Pons (tissue), 1 donor: ENCODE measurements at regions not wholly inside any gene's neighbourhood (a gene's known extent, or its start where the extent isn't known, plus 50 kb on each side); places are given as distances from the start of the nearest gene placed in this dataset.
A peak's percentile ranks its signal among the peaks of the same experiment; 100 is the strongest.

Experiments used
- DNase-seq: peaks from one replicate; pipeline ENCODE4 v3.0.0-alpha.2; 2016; ENCODE audit warnings: low spot score

DNA sequence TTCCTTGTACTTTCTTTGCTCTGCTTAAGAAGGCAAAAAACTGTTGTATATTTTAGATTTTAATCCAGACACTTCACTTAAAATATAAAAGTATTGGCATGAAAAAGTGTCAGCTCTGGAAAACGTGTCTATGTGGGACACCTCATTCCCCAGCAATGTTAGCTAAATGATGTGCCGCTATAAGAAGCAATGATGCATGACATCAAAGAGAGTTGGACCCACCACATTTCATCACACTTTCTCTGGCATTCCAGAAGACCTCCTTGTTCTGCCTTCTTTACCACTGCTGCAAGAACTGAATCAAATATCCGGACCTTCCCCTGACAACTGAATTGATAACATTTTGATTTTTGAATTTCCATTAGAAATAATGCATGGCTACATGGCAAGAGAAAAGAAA is 242.4 kb upstream of the TANK start:
- DNase-seq: no peak

DNA sequence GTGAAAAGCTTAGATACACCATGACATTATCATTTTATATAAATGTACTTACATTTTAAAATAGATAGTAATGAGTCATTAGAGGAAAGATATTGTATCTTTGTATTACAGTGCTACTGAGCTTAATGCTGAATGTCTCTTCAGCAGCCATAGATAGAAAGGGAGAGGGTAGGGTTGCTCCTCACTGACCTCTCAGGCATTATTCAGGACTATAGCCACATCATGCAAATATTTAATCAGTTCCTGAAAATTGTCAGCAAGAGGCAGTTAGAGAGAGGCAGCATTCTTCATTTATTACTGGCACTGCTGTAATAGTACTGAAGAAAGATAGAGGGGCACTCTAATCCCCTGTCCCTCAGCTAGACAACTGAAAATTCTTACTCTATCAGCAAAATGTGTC is 242.0 kb upstream of the TANK start:
- no peak for DNase-seq

DNA sequence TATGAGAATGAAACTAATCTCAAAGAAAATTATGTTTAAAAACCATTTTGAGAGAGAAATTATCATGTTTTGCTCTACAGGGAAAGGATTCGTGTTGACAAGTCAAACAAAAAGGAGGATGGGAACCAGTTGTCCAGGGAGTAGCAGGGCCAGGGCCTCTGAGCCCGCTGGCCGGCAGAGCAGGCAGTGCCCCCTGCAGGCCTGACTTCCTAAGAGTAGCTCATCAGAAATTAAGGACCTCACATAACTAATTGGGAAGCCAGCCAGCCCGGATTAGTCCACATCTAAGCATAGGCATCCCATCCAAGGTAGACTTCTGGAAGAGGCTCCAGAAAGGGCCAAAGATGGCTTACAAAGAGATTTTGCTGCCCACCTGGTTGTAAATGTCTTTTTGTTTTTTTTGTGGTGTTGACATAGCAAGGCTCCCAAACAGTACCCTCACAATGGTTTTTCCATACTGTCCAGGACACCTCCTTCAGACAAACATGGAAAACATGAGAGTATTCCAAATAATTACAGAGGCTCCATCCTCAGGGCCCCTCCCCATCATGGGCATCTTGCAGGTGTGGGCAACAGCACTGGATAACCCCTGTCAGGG is 241.2 kb upstream of the TANK start:
- peak; percentile 19 for DNase-seq

DNA sequence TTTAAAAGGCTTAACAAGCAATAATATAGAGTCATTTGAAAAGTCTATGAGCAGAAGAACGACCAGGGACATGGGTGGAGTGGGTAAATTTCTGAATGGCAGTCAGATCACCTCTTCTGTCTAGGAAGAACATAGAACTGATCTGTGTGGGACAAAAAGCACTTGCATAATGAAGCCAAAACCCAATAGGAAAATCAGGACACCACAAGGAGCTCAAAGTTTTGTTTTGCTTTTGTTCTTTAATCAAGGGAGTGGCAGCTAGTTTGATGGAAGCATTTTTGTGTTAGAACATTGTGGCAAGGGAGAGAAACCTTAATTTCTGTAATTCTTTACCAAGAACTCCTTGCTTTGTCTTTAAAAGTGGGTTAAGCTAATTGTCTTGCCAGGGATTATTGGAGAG is 240.2 kb upstream of the TANK start:
- DNase-seq: no peak

DNA sequence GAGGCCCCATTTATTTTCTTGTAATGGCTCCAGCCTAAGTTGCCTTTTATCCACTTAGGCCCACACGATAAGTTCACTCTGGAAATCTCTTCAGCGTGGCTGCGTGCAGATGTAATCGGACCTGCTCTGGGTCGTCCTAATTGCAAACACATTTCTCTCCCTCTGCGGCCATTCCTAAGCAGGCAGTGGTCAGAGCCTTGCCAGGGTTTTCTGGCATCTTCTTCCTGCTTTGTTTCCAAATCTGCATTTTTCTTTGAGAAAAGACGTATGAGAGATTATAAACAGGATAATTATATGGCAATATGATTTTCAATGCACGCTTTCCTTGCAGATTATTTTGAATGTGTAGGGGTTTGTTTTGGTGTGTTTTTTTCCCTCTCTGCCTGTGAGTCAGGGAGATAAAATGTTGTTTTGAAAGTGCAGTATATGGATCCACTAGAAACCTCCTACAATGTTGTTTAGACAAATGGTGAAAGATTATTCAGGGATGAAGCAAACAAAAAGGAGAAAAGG is 239.4 kb upstream of the TANK start:
- no peak for DNase-seq

DNA sequence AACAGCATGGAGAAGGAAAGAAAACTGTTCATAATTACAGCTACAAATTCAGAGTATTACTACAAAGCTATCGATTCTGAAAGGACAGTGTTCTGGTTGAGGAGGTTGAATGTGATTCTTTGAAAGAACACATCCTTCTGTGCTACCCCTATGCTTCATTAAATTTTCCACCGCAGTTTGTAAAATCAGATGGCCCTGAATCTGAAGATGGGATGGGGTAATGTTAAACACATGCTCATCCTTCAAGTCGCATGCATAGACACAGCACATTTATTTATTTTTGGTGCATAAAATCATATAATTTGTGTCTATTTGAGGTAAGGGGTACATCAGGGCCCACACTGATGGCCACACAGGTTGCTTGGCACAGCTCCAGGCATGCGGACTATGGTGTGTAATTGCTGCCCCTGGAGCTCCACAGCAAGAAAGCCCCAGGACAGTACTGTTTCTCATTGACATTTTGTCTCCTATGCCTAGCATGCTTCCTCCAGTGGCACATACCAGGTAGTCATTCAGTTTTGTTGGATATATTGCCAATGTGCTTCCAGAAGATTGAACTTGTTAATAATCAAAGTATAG is 238.8 kb upstream of the TANK start:
- DNase-seq: no peak

DNA sequence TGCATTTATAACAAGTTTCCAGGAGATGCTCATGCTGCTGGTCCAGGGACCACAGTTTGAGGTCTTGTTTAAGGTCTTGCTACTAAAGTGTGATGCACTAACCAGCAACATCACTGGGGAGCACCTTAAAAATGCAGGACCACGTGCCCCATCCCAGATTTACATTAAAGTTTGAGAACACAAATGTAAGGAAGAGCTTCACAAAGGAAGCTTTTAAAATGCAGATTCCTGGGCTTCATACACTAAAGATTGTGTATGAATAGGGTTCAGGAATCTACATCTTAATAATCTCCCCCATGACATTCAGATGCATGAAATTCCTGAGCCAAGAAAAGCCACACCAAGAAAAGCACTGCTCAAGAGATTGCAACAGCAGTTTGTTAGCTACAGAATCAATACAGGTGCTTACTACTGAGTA is 235.3 kb upstream of the TANK start:
- DNase-seq: no peak

DNA sequence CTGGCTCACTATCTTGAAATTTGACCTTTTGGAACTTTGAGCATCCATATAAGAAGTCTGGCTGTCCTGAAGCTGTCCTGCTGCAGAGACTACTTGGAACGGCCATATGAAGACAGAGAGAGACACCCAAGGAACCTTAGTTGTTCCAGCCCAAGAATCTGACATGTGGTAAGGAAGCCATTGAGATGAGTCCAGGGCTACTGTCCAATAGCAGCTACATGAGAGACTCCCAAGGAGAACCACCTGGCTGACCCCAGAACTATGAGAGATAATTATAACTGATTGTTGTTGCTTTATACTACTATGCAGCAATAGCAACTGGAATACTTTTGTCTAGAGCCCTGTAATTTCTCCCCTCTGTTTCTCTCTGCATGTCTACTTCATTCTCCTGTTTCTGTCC is 234.3 kb upstream of the TANK start:
- DNase-seq: no peak

DNA sequence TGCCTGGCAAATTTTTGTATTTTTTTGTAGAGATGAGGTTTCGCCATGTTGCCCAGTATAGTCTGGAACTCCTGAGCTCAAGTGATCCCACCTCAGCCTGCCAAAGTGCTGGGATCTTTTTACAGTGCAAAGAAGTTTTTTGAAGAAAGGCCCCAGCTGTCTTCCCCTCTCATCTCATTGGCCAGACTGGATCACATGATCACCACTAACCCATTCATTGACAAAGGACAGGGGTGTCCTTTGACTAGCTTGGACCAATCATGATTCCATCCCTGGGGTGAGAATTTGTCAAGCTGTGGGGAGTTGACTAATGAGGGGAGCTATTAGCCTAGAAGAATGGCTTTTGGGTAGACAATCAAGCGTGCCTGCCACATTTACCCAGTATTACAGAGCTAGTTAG is 232.9 kb upstream of the TANK start:
- no peak for DNase-seq

DNA sequence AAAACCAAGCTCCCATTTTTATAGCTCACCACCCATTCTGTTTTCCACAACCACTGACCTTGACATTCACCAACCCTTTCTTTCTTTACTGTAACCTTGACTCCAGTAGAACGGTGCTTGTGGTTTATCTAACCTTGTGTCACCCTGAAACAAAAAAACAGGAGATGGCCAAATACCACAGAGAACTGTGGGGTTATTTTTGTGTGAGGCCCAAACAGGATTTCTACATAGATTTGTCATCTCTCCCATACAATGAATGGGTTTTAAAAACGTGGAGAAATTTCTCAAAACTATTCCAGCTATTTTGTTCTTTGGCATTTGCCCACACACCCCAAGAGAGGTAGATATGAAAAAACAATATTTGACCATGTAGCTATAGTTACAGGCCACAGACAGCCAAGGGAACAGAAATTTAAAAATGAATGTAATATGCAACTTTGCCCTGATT is 231.3 kb upstream of the TANK start:
- DNase-seq: no peak

DNA sequence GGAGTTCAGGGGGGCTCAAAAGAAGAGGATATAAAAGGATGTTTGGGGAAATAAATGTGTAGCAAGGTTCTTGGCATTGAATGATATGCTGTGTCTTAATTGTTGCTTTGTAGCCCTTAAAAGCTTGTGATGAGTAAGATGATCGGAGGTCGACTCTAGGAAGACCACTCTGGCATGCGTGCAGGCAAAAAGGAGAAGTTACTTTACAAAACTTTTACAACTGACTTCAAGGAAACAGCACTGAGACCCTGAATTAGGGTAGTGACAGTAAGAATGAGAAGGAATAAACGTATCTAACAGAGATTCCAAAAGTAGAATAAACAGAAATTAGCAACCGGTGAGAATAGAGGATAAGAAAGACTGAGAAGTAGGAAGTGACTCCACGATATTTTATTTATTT is 228.7 kb upstream of the TANK start:
- DNase-seq: no peak

DNA sequence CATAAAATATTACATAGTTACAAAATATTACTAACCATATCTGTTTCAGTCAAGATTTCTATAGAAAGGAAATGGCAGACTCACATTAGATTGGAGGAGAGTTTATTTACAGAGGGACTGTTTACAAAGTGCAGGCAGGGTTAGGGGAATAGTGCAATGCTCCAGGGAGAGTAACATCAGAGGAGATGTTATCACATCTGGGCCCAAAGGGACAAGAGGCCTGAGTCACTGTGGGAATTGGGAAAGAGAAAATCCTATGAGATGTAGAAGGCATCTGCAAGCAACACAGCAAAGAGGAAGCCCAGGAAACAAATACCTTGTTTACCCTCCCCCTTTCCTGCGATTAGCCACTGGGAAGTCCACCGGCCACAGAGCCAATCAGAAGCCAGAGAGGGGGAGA is 227.3 kb upstream of the TANK start:
- DNase-seq: no peak

DNA sequence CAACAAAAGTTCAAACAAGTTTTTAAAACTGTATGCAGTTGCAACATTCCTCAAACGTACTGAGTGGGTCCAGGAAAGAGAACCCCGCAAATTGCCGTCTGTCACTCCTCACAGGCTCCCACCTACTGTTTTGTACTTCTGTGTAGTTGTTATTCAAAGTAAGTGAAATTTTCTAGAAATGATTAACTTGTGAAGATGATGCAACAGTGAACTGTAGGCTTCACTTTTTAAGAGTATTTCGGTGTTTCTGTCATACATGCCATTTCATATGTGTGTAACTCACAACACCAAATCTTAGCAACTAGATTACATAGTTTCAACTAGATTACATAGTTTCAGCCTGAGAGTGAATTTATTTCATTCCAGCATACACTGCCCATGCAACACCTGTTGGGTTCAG is 226.0 kb upstream of the TANK start:
- DNase-seq: no peak

DNA sequence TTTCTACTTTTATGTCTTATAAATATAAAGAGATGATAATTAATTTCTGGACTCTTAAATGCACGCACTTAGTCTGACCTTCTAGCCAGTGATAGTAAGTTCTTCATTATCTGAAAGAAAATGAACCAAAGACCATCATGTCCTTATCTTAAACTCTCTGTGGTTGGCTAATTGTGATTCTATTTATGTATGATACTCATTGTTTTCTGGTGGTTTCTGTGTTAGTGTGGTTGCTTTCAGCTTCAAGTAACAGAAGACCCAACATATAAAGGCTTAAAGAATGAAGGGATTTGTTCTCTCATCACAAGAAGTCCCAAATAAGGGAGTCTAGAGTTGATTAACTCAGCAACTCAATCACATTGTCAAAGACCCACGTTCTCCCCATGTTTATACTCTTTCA is 225.2 kb upstream of the TANK start:
- no peak for DNase-seq

DNA sequence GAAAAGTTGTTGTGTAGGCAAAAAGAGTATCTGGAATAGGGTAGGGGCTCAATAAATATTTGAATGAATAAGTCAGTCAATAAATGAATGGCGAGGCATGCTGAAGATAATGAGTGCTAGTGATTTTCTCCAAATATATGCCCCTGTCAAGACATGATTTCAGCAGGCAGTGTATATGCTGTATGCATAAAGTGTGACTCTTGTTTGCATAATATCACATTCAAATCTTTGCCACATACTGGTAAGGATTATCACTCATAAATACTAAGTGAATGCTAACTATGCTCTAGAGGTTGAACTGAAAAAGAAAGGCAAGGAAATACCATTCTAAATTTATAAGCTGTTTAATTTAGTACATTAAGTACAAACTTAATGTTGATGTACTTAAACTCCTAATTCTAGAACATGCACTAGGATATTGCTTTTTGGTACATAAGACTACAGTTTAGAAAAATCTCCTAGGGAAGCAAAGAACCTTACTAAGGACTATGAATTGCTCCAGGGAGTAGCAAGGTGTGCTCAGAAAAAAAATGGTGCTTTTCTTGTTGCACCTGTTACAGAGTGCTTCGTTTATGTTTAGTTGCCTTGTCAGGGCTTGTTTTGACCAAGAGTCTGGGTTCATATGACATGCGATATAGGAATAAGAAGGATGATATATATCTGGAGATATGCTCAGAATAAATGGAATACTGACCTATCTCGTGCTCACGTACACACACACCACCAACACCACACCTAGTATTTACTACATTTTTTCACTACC is 224.0 kb upstream of the TANK start:
- no peak for DNase-seq

DNA sequence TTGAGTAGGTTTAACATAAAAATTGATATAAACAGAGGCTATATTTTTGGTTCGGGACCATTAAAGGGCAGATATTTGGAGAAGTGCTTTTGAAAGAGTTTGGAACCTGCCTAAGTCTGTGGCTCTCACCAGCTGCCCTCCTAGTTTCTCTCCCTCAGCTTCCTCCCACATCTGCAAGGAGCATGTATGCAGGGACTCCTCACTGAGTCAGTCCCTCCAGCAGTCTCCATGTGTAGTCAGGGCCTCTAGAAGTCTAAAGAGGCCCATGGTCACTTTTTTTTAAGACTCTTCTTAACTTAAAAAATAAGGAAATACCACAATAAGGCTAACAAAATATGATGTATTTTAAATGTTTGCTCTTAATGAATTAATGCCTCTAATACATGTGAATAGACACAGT is 220.0 kb upstream of the TANK start:
- no peak for DNase-seq

DNA sequence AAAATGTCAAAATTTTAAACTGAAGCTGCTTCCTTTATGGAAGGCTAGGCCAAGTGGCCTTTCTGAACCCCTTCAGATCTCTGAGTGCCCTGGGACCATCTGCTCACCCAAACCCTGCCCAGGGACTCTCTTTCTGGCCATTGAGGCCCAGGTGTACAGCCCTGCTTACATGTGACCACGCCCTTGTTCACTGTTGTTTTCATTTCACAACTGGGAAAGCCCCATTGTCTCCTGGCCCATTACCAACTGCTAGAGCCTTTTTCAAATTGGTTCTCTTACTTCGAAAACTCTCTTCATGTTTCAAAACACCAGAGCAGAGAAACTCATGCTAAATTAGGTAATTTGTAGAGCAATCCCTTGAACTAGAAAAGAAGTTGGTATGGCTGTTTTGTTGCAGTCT is 219.5 kb upstream of the TANK start:
- DNase-seq: no peak

DNA sequence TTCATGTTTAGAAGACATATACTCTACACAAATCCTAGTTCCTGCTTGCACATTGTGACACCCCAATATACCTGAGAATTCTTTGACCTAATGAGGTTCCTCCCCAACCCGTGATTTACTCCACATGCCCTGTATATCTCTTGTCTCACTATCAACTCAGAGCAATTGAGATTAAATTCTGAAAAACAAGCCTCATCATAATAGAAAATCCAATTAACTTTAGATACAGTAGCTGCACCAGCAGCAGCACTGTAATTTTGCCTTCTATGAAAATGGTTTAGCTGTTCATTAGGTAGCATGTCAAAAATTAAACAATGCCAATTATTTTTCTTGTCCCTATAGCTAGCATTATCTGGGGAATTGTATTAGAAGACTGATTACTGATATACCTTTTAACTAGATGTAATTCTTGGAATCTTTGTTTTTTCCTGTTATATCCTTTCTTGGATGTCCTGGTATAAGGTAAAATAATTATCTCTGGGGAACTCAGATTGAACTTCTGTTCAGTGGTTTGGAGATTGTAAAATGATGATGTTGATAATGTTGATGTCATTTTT is 218.9 kb upstream of the TANK start:
- no peak for DNase-seq

DNA sequence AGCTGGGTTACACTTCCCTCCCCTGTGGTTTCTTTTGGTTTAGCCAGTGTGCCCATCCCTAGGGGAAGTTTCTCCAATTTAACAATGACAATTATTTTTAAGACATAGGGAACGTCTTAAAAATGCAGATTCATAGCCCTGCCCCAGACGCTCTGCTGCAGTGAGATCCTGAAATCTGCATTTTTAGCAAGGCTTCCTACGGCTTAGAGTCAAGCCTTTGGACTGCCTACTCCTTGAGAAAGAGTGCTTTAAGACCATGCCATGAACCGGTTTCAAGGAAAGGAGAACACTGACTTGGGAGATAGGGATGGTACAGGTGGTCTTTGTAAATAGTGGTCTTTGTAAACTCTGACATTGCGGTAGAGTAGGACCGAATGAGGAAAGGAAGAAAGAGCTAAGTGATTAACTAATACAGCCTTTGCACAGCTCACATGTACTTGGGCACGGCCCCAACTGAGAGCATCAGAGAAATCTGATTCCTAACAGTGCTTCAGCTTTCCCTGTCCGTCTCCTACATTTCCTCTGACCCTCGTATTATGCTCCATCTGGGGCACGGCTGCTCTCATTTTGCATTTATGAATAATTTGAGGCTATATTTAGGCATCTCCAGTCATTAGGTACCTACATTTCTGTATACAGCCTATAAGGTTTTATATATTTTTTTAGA is 217.6 kb upstream of the TANK start:
- DNase-seq: no peak

DNA sequence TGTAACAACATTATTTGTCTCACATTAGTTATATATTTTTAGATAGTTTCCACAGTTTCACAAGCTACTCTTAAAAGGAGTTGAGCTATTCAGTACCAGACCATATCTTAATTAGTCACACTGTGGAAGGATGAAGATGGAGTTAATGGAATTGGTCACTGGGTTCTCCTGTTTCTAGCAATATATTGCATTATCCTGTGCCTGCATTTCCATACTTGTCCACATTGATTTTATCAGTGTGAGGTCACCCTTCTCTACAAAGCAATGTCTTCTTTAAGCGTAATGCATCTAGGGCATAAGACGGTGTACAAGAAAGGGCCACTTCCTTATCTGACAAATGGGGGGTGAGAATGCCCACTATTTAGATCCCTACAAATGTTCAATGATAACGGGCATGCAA is 216.8 kb upstream of the TANK start:
- DNase-seq: no peak

DNA sequence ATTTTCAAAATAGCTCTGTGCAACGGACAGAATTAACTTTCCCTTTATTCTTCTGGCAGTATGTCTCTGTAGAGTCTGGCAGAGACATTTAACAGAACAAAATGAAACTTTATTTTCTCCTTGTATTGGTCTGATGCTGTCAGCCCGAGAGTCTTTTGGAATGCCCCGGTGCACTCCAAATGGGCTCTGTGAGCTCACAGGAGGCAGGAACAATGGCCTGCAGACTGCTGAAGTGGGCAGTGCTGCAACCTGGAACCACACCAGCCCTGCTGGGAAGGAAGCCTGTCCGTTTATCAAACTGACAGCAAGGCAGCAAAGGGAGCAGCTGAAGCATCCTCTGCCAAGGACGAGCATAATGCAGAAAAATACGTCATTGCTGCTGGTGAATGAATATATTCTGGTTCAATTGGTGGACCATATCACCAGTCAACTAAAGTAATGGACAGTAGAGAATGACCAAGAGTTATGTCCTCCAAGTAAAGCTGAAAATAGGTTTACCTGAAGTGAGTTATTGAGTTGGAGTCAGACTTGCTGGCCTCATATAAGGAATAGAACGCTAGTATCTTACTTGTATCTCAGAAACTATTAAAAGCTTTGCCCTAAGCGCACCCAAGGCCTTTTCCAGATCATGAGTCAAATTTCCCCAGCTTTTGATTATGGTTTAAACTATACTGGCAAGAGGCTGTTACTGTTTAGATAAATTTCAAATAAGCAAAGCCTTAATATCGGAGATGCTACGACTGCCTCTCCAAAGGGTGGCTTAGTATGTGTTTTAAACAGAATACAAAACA is 207.6 kb upstream of the TANK start:
- DNase-seq: peak; percentile 35

DNA sequence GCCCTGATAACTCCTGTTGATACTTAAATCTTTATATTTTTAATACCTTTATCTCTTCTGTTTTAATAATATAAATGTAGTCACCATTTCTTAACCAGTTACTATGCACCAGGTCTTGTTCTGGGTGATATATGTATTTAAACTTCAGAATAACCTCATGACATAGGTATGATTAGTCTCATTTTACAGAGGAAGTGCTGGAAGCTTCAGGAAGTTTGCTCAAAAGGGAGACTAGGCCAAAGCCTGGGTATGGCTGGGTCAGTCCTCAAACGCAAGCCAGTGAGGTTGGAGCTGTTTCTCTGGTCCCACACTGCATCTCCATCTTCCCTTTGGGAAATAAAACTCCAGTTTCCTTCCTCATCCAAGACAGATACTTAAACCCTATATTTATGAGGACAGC is 204.7 kb upstream of the TANK start:
- no peak for DNase-seq
